ENCODE measurements at regions not wholly inside any gene's neighbourhood (a gene's known extent, or its start where the extent isn't known, plus 50 kb on each side); places are given as distances from the start of the nearest gene placed in this dataset.

- TF ChIP-seq CTCF (IDR thresholded peaks at IDR 0.05) = no peak
- TF ChIP-seq POLR2A (IDR thresholded peaks at IDR 0.05) = no peak
Observed at GRCh38 chr14:82420871-82421270, 887.2 kb upstream of the SEL1L start.
